Central memory CD8-positive, alpha-beta T cell (primary cell): ENCODE measurements at regions not wholly inside any gene's neighbourhood (a gene's known extent, or its start where the extent isn't known, plus 50 kb on each side); places are given as distances from the start of the nearest gene placed in this dataset.

Experiments used
- ATAC-seq: fragments of 150-1000 bp; cut with Tn5 transposase; replicated peaks from 2 replicates; pipeline ENCODE4 v1.10.0; 2022; ENCODE audit warnings: mild to moderate bottlenecking, moderate FRiP score, moderate number of reproducible peaks; ENCODE audit not compliant: poor library complexity, severe bottlenecking; ENCODE audit errors: extremely low read depth
- DNase-seq, 2 donors: peaks; one replicate each; pipeline ENCODE4 v3.0.0; 2021; ENCODE audit warnings: low spot score in 2 of 2
- H3K27ac Mint-ChIP-seq: one replicate; pipeline ENCODE4 v1.8.0; 2022; ENCODE audit warnings: low read depth, mild to moderate bottlenecking, moderate library complexity, mixed read lengths
- H3K27me3 Mint-ChIP-seq: one replicate; pipeline ENCODE4 v1.8.0; 2022; ENCODE audit warnings: mixed read lengths
- H3K36me3 Mint-ChIP-seq: one replicate; pipeline ENCODE4 v1.8.0; 2022; ENCODE audit warnings: mild to moderate bottlenecking, moderate library complexity, mixed read lengths; ENCODE audit not compliant: insufficient read depth
- H3K4me1 Mint-ChIP-seq: one replicate; pipeline ENCODE4 v1.8.0; 2022; ENCODE audit warnings: mixed read lengths
- H3K4me3 Mint-ChIP-seq: one replicate; pipeline ENCODE4 v1.8.0; 2022; ENCODE audit warnings: mild to moderate bottlenecking, moderate library complexity, mixed read lengths
- H3K9me3 Mint-ChIP-seq: one replicate; pipeline ENCODE4 v1.8.0; 2022; ENCODE audit warnings: mixed read lengths

- peaks cover 12% of the 10 kb centered on the region for H3K27me3 Mint-ChIP-seq
Observed at GRCh38 chrX:69014200-69014599, 151.1 kb downstream of the PJA1 start.

GRCh38 chrX:69010339-69010738 is 154.9 kb downstream of the PJA1 start:
- H3K4me3 Mint-ChIP-seq, result no peak overlapping the region
- no peaks in the 10 kb centered on the region for H3K36me3 Mint-ChIP-seq
- no peak for ATAC-seq
- DNase-seq, result no peak
- peaks cover 12% of the 10 kb centered on the region for H3K27me3 Mint-ChIP-seq
- no peaks in the 10 kb centered on the region for H3K9me3 Mint-ChIP-seq
- no peaks in the 10 kb centered on the region for H3K4me1 Mint-ChIP-seq
- H3K27ac Mint-ChIP-seq, result no peak overlapping the region

More at GRCh38 chrX:69014200-69014599, 151.1 kb downstream of the PJA1 start:
- H3K4me1 Mint-ChIP-seq, result no peaks in the 10 kb centered on the region
- H3K4me3 Mint-ChIP-seq, result no peak overlapping the region
- no peak overlapping the region for H3K27ac Mint-ChIP-seq
- no peak for DNase-seq
- H3K36me3 Mint-ChIP-seq, result no peaks in the 10 kb centered on the region
- ATAC-seq, result no peak
- no peaks in the 10 kb centered on the region for H3K9me3 Mint-ChIP-seq

DNA sequence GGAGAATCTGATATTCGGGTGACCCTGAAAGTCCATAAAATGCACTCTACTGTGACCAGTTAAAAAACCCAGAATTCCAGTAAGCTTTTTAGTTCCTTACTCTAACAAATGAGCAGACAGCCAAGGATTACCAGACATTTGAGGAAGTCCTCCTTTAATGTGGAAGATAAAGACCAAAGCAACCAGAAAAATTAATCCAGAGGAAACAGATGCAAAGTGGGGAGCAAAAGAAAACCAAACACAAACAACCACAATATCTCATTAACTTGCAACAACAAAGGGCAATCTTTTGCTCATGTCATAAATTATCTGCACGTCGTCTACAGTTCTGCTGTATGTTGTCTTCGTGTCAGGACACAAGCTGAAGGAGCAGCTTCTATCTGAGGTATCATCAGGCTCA is 164.4 kb downstream of the PJA1 start:
- no peak overlapping the region for H3K4me3 Mint-ChIP-seq
- no peaks in the 10 kb centered on the region for H3K36me3 Mint-ChIP-seq
- H3K27ac Mint-ChIP-seq, result no peak overlapping the region
- H3K9me3 Mint-ChIP-seq, result no peaks in the 10 kb centered on the region
- DNase-seq (no peak), ATAC-seq (no peak)
- no peaks in the 10 kb centered on the region for H3K4me1 Mint-ChIP-seq
- peaks cover 5% of the 10 kb centered on the region for H3K27me3 Mint-ChIP-seq

- Mint-ChIP-seq H3K27me3 (peaks cover 14% of the 10 kb centered on the region), H3K36me3 (no peaks in the 10 kb centered on the region)
Observed at GRCh38 chrX:68999931-69000330, 165.3 kb downstream of the PJA1 start.

DNA sequence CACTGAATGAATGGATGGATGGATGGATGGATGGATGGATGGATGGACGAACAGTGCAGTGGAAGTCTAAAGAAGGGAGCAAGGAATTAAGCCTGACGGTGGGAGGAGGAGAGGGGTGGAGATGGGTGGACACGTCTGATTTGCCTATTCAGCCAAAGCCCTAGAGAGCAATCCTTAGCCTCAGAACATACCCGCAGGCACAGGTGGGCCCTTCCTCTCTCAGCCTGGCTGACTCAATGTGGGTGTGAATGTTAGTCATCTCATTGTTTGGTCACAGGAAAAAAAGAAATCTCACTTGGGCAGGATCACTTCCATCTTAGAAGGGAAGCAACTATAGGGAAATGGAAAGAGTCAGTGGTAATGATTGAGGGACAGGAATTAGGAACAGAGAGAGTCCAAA is 165.9 kb downstream of the PJA1 start:
- DNase-seq, result no peak
- Mint-ChIP-seq H3K9me3 (no peaks in the 10 kb centered on the region), H3K27ac (no peak overlapping the region), H3K4me1 (no peaks in the 10 kb centered on the region), H3K36me3 (no peaks in the 10 kb centered on the region), H3K27me3 (peaks cover 14% of the 10 kb centered on the region), H3K4me3 (no peak overlapping the region)
- no peak for ATAC-seq

More at GRCh38 chrX:68999931-69000330, 165.3 kb downstream of the PJA1 start:
- Mint-ChIP-seq H3K9me3 (no peaks in the 10 kb centered on the region), H3K4me1 (no peaks in the 10 kb centered on the region), H3K27ac (no peak overlapping the region), H3K4me3 (no peak overlapping the region)
- ATAC-seq, result no peak
- no peak for DNase-seq

- peaks cover 14% of the 10 kb centered on the region for H3K27me3 Mint-ChIP-seq
- DNase-seq (no peak), ATAC-seq (no peak)
- H3K9me3 Mint-ChIP-seq, result no peaks in the 10 kb centered on the region
- H3K4me1 Mint-ChIP-seq, result no peaks in the 10 kb centered on the region
- H3K27ac Mint-ChIP-seq, result no peak overlapping the region
- no peak overlapping the region for H3K4me3 Mint-ChIP-seq
- no peaks in the 10 kb centered on the region for H3K36me3 Mint-ChIP-seq
Observed at GRCh38 chrX:68998716-68999115, 166.5 kb downstream of the PJA1 start.

DNA sequence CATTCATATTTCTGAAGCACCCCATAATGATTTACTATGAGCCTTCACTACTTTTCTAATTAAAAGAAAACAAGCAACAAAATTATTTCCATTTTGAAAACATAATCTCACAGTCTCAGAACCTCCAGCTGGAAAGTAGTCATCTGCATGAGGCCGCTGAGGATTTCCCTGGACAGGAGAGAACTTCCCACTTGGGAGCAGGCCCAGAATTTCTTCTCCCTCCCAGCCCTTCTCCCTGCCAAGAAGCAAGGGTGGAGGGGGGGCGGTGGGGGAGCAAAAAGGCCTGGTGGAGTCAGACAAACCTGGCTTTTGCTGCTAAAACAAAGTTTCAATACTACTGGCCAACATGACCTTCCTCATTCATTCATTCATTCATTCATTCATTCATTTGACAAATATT is 167.3 kb downstream of the PJA1 start:
- Mint-ChIP-seq H3K4me3 (no peak overlapping the region), H3K27me3 (peaks cover 14% of the 10 kb centered on the region), H3K4me1 (no peaks in the 10 kb centered on the region), H3K9me3 (no peaks in the 10 kb centered on the region), H3K36me3 (no peaks in the 10 kb centered on the region), H3K27ac (no peak overlapping the region)
- ATAC-seq (no peak), DNase-seq (no peak)

- DNase-seq (no peak), ATAC-seq (no peak)
- H3K27ac Mint-ChIP-seq, result no peak overlapping the region
- H3K4me3 Mint-ChIP-seq, result no peak overlapping the region
- peaks cover 14% of the 10 kb centered on the region for H3K27me3 Mint-ChIP-seq
- no peaks in the 10 kb centered on the region for H3K9me3 Mint-ChIP-seq
- no peaks in the 10 kb centered on the region for H3K4me1 Mint-ChIP-seq
- H3K36me3 Mint-ChIP-seq, result no peaks in the 10 kb centered on the region
Observed at GRCh38 chrX:68997511-68997910, 167.7 kb downstream of the PJA1 start.

DNA sequence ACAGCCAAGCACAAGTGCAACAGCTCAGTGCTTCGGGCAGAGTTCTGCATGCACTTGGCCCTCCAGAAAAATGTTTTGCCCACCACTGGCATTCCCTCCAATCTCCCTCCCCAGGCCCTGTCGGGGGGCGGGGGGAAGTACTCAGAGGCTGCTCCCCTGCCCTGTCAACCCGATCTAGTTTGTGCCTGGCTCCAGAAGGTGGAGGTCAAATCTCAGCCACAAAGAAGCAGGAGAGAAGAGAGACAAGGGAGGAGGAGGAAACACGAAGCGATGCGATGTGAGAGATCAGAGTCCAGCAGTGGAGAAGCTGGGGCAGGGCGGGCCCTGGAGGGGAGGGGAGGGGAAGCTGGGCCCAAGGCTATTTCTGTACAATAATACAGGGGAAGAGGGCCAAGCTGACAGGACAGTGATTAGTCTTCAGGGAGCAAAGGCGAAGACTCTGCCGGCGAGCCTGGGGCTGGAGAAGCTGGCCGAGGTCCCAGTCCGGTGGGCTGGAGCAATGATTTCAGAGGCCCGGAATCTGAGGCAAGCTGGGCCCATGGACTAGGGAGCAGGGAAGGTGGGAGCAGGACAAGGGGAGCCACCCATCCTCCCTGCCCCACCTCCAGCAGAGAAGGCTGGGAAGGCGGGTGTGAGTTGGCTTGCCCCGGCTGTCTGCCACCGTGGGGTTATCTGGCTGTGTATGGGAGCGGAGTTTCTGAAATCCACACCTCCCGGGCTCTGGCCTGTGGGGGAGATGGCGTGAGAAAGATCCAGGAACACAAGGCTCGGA is 167.1 kb downstream of the EFNB1 start:
- Mint-ChIP-seq H3K27me3 (peaks cover 14% of the 10 kb centered on the region), H3K9me3 (no peaks in the 10 kb centered on the region), H3K4me1 (no peaks in the 10 kb centered on the region), H3K27ac (no peak overlapping the region), H3K4me3 (no peak overlapping the region), H3K36me3 (no peaks in the 10 kb centered on the region)
- ATAC-seq (no peak), DNase-seq (no peak)

- ATAC-seq, result no peak
Observed at GRCh38 chrX:68995386-68995779, 166.6 kb downstream of the EFNB1 start.

GRCh38 chrX:68994891-68995255 is 166.1 kb downstream of the EFNB1 start:
- no peak for DNase-seq
- no peaks in the 10 kb centered on the region for H3K9me3 Mint-ChIP-seq
- H3K27me3 Mint-ChIP-seq, result peaks cover 14% of the 10 kb centered on the region
- H3K4me3 Mint-ChIP-seq, result no peak overlapping the region
- H3K36me3 Mint-ChIP-seq, result no peaks in the 10 kb centered on the region
- no peak for ATAC-seq
- H3K4me1 Mint-ChIP-seq, result no peaks in the 10 kb centered on the region
- H3K27ac Mint-ChIP-seq, result no peak overlapping the region

More at GRCh38 chrX:68995386-68995779, 166.6 kb downstream of the EFNB1 start:
- no peaks in the 10 kb centered on the region for H3K9me3 Mint-ChIP-seq
- H3K4me1 Mint-ChIP-seq, result no peaks in the 10 kb centered on the region
- no peak overlapping the region for H3K27ac Mint-ChIP-seq
- no peak overlapping the region for H3K4me3 Mint-ChIP-seq
- H3K27me3 Mint-ChIP-seq, result peaks cover 14% of the 10 kb centered on the region
- H3K36me3 Mint-ChIP-seq, result no peaks in the 10 kb centered on the region
- DNase-seq, result no peak

- DNase-seq, result no peak
- no peak overlapping the region for H3K4me3 Mint-ChIP-seq
- H3K4me1 Mint-ChIP-seq, result no peaks in the 10 kb centered on the region
- peaks cover 14% of the 10 kb centered on the region for H3K27me3 Mint-ChIP-seq
- ATAC-seq, result no peak
- no peak overlapping the region for H3K27ac Mint-ChIP-seq
- H3K36me3 Mint-ChIP-seq, result no peaks in the 10 kb centered on the region
- no peaks in the 10 kb centered on the region for H3K9me3 Mint-ChIP-seq
Observed at GRCh38 chrX:68994135-68994890, 165.5 kb downstream of the EFNB1 start.

DNA sequence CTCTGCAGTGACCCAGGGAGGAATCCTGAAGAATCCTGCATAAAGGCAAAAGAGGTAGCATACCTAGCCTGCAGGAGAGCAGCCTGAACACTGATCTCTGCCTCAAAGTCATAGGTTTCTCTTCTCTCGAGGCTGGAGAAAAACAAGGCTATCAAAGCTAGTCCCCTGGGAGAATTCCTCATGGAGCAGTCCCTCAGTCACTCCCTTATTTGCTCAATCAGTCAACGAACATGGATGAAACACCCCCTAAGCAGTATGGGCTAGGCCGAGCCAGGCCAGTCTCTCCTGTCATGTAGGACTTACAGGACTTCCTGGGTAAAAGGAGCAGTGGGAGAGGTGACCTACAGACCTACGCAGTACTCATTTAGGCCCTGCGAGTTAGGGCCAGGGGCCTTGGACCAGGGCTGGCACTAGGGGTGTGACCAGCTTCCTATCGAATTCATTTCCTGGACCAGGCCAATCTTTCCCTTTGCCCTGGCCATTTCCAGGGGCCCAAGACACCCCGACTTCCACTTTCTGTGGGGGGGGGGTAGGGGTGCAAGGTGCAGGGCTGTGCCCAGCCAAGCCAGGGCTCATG is 164.1 kb downstream of the EFNB1 start:
- H3K9me3 Mint-ChIP-seq, result no peaks in the 10 kb centered on the region
- peaks cover 14% of the 10 kb centered on the region for H3K27me3 Mint-ChIP-seq
- H3K27ac Mint-ChIP-seq, result no peak overlapping the region

More for the DNA sequence above, 164.1 kb downstream of the EFNB1 start:
- no peak for ATAC-seq
- DNase-seq, result no peak
- Mint-ChIP-seq H3K4me3 (no peak overlapping the region), H3K36me3 (no peaks in the 10 kb centered on the region), H3K4me1 (no peaks in the 10 kb centered on the region)
